ENCODE measurements at regions not wholly inside any gene's neighbourhood (a gene's known extent, or its start where the extent isn't known, plus 50 kb on each side); places are given as distances from the start of the nearest gene placed in this dataset.
"Not testable (repeated sequence)": the region's sequence is repeated elsewhere in the genome, so short reads cannot be mapped to it uniquely, and the experiment has no call there.

- intact Hi-C loops (cut with DNase I); ATAC-seq; DNase-seq: not testable (repeated sequence)
Measured at GRCh38 chr12:33966219-33966618, 56.1 kb upstream of the ALG10 start.

GRCh38 chr12:33967760-33968159 is 54.5 kb upstream of the ALG10 start:
- intact Hi-C loops (cut with DNase I) = no loop called here
- no peak for ATAC-seq
- DNase-seq = no peak
